AG09309 (cell line): ENCODE measurements at regions not wholly inside any gene's neighbourhood (a gene's known extent, or its start where the extent isn't known, plus 50 kb on each side); places are given as distances from the start of the nearest gene placed in this dataset.

ENCODE experiments used
- DNase-seq: peaks from one replicate; pipeline ENCODE4 v3.0.0-alpha.2; 2010; ENCODE audit warnings: low read depth
- H3K4me3 ChIP-seq: 2 replicates; pipeline ENCODE4 v1.5.1; 2011; ENCODE audit warnings: mild to moderate bottlenecking, low read depth, low read length, moderate library complexity; ENCODE audit not compliant: control insufficient read depth
- CTCF ChIP-seq: IDR thresholded peaks from 2 replicates; pipeline ENCODE4 v1.5.1; 2011; ENCODE audit warnings: mild to moderate bottlenecking, low read depth, low read length, inconsistent platforms; ENCODE audit not compliant: insufficient read depth, control insufficient read depth; ENCODE audit errors: missing control alignments

GRCh38 chr10:93235686-93236085 is 162.0 kb downstream of the CYP26A1 start:
- no peak for TF ChIP-seq CTCF
- H3K4me3 ChIP-seq, result no peak overlapping the region
- peak; percentile 32 for DNase-seq

- no peak for DNase-seq
- no peak overlapping the region for H3K4me3 ChIP-seq
- TF ChIP-seq CTCF, result no peak
Observed at GRCh38 chr10:93236393-93237040, 162.8 kb downstream of the CYP26A1 start.

GRCh38 chr10:93245147-93245546 is 171.5 kb downstream of the CYP26A1 start:
- H3K4me3 ChIP-seq, result no peak overlapping the region
- no peak for DNase-seq
- TF ChIP-seq CTCF, result no peak

GRCh38 chr10:93245779-93246178 is 172.1 kb downstream of the CYP26A1 start:
- TF ChIP-seq CTCF, result no peak
- no peak for DNase-seq
- no peak overlapping the region for H3K4me3 ChIP-seq

- no peak overlapping the region for H3K4me3 ChIP-seq
- TF ChIP-seq CTCF, result no peak
- DNase-seq, result no peak
Observed at GRCh38 chr10:93248583-93249227, 175.0 kb downstream of the CYP26A1 start.

GRCh38 chr10:93250010-93250409 is 176.3 kb downstream of the CYP26A1 start:
- TF ChIP-seq CTCF, result no peak
- DNase-seq, result no peak
- H3K4me3 ChIP-seq, result no peak overlapping the region
